ENCODE measurements at regions not wholly inside any gene's neighbourhood (a gene's known extent, or its start where the extent isn't known, plus 50 kb on each side); places are given as distances from the start of the nearest gene placed in this dataset.
A peak's percentile ranks its signal among the peaks of the same experiment; 100 is the strongest.

DNA sequence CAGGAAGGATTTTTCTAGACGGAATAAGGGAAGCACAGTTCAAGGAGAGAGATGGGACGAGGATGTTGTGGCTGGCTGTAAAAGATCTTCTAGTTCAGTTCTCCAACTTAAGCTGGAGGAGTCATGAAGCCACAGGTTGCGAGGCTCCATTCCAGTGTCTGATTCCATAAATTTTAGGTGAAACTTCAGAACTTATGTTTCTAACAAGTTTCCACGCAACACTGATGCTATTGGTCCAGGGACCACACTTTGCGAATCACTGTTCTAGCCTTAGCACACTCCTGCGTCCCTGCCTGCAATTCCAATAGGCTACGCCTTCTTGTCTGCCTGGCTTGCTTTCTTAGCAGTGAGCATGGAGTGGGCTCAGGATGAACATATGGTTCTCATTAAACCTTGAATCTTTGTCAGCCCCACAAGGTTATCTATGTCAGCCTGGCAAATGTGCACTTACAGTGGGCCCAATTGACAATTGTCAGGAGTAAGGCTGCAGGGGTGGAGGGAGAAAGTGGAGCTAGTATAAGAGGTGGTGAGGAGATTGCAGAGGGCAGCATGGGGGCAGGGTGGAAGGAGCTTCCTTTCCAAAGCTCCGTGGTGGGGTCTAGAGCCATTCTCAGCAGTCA is 438.1 kb upstream of the ST6GAL2 start:
- no peak for DNase-seq

DNA sequence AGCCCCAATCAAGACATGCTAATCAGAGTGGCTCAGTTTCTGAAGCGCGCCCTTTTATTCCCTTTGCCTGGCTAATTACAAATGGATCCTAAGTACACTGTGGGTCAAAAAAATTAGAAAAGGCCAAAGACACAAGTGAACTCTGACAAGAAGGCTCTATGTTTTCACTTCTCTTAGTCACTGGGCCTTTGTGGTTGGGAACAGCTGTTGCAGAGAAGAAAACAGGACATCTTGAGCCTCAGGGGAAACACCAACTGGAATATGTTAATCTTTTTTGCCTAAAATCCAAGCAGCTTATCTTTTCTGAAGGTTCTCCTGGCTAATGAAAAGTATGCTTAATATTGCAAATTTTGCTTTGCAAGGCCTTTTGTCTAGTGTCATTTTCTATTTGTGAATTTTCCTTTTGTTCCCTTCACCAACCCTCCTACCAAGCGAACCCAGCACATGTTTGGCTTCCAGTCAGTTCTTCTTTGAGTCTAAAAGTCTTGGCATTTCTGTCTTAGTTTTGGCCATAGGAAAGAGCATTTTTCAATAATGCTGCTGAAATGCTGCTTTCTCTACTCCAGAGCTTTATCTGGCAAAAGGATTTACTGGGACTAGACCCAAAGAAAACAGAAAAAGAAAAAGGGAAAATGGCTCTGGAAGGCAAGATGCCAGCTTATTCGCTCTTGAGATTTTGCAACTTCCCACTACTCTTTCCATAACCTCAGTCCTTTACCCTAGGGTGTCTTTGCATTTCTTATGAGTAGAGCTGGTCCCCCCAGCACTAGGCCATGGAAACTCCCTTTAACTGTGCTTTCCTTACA is 440.2 kb upstream of the ST6GAL2 start:
- DNase-seq = no peak

DNA sequence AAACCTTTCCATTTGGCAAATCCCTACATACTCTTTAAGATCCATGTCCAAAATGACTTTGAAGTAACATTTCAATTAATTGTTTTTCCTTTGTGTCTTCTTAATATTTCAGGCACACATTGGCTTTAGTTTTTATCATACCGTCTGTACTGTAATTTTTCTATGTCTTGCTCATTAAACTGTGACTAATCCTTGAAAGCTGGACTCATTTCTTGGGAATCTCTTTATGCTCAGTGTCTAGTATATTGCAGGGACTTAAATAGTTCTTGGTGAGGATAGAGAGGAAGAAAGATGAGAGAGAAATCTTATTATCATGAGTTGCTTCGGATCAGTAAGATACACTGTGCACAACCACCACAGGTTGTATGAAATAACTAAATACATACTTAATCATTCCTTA is 448.3 kb upstream of the ST6GAL2 start:
- DNase-seq = no peak

DNA sequence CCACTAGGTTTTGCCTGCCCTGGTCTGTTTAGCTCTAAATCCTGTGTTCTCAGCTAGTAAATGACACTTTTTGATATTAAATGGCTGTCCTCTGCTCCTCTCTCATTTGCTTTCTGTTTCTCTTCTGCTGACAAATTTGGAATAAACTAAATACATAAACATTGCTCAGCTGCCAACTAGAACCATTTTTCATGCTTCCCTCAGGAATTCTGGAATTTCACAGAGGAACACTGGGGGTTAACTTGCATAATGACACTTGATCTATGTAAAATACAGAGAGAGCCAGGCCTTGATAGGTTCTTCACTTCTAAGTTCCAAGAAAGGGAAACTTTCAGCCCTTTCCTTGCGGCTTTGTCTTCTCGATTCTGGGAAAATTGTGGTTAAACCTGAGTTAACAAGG is 450.6 kb upstream of the ST6GAL2 start:
- DNase-seq = no peak

DNA sequence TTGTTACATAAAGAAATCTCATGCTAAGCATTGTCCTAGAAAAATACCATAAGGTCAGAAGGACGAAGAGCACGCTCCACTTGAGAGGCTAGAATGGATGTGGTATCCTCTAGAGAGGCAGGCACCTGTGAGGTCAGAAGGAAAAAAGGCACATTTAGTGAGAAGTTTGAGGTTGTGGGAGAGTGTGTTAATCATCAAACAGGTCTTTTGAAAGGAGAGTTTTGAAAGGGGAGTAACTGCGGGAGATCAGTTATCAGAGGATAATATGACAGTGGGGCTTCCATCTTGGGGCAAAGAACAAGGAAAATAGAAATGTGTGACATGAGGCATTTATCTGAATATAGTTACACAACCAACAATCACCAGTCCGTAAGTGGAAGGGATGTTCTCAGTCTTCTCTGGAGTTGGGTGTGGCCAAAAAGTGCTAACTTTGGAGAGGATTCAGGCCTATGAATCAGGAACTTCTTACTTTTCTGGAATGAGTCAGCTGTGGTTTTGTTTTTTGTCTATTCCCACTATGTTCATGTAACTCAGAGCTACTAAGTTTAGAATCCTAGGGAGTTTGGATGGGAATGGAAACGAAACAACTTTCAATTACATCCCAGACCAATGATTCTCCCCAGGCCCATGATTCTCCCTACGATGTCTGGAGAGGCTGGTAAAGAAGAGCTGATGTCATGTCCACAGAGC is 451.4 kb upstream of the ST6GAL2 start:
- no peak for DNase-seq

DNA sequence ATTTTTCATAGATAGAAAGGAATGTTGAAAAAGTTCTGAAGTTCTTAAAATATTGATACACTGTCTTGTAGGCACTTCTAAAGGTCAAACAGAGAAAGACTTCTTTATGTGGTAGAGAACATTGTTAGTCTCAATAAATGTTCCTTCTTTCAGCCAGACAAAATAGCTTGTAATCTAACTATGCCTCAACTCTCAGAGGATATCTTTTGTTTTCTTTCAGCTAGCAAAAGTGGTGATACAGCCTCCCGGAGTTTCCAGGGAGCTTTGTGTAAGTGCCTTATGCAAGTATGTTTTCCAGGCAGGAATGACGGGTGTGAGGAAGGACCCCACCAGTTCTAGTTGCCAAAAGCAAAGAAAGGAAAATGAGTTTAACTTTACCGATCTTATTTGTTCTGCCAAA is 452.1 kb upstream of the ST6GAL2 start:
- DNase-seq = no peak

DNA sequence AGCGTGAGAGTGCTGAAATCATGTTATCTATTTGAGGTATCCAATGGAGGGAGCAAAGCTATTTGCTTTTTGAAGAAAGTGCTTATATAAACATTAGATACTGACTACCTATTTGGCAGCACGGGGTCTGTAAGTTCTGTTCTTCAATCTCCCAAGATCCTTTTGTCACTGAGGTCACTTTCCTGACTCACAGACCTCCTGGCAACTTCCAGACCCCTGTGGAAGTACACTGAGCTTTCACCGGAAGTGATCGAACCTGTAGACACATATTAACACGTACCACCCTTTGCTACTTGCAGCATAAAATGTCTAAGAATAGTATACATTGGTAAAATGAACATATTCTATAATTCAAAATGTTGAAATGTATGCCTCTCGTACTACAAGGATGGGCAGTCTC is 452.6 kb upstream of the ST6GAL2 start:
- no peak for DNase-seq

DNA sequence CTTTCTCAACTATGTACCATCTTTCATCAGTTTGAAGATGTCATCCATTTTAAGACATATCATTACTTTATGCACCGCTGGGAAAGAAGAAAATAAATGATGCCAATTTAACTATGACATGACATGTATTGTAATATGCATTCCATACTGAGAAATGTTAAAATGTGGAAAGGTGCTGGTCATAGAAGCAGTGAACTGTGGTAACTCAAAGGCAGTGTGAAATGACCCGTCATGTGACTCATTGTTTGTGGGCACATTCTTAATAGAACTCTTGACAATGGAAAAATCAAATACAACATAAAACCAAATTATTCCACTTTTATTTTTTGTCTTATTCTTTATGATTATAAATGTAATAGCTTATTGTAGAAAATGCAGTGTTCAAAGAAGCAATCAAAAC is 455.0 kb upstream of the ST6GAL2 start:
- DNase-seq = no peak

DNA sequence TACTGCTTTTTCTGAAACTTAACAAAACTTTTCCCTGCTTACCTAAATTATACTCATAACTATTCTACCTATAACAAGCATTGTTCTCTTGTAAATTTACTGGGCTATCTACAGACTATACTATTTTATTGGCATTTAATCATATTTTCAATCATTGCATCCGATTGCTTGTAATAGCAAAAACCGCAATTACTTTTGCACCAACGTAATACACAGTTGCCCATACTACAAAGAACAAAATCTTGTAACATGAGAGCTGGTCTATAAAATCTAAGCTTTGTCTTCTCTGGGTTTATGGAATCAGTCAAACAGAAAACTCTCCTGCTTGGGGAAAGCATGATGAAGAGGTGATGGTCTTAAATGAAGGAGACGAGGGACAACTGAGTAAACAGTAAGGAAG is 463.4 kb upstream of the ST6GAL2 start:
- DNase-seq = no peak

DNA sequence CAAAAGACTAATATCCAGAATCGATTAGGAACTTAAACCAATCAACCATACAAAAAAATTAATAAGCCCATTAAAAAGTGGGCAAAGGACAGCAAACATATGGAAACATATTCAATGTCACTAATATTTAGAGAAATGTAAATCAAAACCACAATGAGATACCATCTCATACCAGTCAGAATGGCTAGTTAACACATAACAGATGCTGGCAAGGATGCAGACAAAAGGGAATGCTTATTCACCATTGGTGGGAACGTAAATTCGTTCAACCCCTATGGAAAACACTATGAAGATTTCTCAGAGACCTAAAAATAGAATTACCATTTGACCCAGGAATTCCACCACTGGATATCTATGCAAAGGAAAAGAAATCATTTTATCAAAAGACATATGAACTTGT is 468.2 kb upstream of the ST6GAL2 start:
- no peak for DNase-seq

DNA sequence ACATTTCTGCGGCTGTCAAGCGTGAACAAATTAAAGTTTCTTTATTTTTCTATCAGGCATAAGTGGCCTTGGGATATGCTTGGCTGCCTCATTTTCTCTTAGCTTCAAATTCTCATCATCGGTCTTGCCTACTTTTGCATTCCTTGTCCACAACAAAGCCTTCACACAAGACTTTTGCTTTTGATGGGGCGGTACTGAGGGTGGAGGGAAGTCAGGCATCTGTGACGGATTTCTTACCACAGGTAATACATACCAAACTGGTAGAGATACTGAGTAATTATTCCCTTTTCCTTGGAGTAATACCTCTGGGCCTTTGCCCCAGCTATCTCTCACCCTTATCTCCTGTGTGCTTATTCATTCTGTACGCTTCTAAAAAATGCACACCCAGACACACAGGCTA is 468.3 kb upstream of the RGPD4 start:
- no peak for DNase-seq

DNA sequence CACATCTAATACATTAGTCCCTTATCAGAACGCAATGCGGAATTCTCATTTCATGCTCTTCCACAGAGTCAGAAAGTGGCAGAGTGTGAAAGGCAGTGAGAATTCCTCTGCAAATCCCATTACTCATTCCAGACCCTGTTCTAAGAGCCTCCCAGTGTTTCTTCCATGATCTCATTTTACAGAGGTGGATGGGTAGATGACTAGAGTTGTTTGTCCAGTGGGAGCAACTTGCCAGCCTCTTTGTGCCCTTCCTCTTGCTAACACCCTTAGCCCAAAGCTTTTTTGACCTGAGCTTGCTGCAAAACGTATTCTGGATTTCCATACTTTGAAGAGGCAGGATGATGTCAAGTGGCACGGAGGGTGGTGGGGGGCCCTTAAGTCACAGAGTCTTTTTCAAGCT is 467.7 kb upstream of the RGPD4 start:
- DNase-seq = no peak

DNA sequence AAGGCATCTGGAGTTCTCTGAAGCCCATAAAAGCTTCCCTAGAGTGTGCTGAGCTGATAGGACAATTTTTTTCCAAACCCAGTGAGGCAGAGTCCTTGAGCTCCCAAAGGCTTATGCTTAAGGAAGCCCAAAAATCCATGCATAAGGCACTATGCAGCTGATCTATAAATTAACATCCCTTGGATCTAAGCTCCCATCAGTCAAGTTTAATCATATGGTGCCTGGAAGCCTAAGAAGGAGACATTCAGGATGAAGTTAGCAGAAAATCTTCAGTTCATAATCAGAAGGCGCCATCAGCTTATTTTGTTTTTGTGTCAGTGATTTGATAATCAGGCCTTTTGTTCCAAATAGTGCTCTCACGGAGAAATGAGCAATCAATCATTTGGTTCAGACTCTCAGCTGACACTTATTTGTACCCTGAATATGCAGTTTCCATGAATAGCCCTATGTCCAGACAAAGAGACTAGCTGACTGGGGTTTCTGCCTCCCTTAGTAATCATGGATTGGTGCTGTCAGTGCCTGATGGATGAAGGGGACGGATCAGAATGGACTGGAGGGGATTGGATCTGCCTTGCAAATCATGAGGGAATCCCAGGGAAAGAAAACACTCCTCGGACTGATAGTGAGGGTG is 464.8 kb upstream of the RGPD4 start:
- DNase-seq = no peak

DNA sequence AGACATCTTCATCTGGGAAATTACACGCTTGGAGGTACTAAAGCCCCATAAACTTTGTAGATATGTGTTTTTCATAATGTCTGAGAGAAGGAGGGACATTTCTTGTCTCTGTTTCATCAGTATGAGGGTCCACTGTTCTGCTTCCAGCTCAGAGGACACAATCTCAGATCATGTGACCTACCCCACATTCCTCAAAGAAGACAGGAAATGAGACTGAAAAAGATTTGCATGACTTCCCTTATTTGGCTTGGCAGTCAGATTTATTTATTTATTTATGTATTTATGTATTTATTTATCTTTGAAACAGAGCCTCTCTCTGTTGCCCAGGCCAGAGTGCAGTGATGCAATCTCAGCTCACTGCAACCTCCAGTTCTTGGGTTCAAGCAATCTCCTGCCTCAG is 463.7 kb upstream of the RGPD4 start:
- no peak for DNase-seq

DNA sequence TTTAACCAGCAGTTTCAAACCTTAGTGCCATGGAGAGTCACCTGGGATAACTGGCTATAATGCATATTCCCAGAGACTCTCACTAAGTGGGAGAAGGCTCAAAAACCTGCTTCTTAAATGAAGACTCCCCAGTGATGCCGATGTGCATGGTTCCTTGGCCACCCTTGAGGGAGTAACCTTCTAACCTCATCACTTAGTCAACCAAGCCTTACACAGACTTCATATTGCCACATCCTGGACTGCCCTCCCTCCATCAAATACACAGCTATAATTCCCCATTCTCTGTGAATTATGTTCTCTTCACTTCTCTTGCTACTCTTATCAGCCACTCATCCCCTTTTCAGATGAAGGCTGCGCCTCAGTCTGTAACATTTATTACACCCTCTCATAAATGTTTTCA is 462.9 kb upstream of the RGPD4 start:
- DNase-seq = no peak

DNA sequence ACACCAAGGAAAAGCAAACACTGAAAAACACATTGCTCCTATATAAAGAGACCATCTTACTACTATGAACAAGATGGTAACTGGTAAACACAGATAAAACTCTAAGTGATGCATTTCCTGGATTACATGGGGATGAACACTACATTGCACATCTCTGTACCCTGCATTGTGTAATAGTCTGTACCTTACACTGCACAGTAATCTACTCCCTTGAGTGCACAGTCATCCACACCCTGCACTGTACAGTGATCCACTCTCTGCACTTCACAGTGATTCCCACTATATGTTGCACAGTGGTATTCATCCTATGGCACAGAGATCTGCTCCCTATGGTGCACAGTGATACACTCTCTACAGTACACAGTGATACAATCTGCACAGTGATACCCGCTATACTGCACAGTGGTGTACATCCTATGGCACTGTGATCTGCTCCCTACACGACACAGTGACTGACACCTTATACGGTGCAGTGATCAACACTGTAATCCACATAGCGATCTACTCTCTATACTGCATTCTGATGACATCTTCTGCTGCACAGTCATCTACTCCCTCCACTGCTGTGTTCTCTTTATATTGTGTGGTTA is 462.2 kb upstream of the RGPD4 start:
- no peak for DNase-seq

DNA sequence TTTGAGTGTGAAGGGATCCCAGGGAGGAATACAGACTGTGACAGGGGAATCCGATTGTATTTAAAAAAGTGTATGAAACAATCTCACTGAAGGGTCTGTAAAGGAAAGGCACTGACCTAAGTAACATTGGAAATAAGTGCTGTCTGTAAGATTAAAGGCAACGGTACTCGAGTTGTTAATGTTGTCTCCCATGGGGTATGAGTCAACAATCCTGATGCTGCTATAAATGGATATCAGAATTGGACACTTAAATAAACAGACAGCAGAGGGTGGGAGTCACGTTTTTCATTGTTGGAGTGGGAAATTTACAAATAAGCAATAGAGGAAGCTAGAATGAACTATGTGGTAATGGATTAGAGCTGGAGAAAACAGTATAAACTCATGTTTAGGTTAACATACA is 452.4 kb upstream of the RGPD4 start:
- no peak for DNase-seq

DNA sequence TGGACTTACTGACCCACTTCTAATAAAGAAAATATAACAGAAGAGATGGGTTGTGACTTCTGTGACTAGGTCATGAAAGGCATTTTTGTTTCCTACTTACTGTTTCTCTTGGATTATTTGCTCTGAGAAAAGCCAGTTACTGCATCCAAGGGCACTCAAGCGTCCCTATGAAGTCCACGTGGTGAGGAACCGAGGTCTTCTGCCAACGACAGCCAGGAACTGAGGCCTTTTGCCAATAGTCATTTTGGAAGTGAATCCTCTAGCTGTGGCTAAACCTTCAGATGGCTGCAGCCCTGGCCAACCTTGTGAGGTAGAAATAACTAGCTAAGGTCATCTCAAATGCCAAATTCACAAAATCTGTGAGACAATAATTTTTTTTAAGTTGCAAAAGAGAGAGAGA is 449.8 kb upstream of the RGPD4 start:
- DNase-seq = no peak

DNA sequence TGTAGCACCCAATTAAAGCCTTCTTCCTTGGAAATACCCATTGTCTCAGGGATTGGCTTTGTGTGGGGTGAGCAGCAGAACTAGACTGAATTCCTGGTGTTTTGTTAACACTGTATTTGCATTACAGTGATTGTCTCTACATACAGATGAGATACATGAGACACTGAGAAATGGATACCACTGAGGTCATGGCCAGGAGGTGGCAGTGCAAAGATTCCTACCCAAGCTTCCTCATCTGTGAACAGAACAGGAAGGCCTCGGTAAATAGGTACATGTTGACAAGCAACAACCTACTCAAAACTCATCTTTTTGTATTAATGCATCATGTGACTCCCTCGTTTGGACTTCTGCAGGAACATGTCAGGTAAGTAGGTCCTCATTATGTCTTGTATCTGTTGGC is 445.8 kb upstream of the RGPD4 start:
- peak in 1 of 2 experiments; percentile 1 for DNase-seq

DNA sequence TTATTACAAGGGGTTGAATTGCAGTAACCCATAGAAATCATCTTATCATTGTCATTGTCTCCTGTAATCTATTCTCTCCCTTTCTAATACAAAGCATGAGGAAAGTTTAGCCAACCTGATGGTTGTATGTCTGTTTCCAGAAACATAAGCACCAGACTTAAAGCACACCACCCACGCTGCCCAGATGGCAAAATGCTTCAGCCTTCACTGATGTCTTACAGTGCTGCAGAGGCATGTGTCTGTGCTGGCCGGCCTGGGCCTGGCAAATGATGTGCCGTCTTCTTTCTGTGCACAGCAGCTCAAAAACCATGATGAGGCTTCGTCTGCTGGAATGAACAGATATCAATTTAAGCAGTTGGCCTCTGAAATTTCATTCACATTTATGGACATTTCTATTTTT is 443.0 kb upstream of the RGPD4 start:
- no peak for DNase-seq

DNA sequence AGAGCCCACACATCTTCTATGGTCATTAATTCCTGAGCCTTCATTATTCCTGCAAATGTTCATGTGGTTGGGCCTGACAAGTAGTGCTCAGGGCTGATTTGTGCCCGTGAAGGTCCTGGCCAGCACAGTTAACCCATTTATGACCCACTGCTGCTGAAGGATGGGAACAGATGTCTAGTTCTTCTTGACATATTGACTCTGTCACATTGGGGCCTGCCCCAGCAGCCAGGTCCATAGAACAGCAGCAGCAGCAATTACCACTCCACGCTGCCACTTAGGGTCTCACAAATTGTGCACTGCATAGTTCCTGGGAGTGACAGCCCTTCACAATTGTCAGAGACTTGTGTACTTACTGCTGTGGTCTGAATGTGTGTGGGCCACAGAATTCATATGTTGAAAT is 442.3 kb upstream of the RGPD4 start:
- DNase-seq = no peak

DNA sequence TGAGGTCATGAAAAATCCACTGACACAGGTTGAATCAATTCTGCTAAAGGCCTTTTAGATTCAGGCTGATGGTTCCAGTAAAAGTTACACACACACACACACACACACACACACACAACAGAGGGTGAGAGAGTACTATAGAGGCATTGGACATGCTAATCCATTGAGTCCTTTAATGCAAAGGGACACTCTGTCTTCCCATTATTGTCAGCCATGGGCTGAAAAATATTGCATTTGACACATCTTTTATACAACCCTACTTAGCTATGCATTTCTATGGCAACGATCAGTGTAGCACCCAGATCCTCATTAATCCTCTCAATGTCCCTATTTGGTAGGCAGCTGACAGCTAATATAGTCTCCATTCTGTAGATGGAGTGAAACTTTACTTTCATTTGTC is 440.8 kb upstream of the RGPD4 start:
- no peak for DNase-seq

DNA sequence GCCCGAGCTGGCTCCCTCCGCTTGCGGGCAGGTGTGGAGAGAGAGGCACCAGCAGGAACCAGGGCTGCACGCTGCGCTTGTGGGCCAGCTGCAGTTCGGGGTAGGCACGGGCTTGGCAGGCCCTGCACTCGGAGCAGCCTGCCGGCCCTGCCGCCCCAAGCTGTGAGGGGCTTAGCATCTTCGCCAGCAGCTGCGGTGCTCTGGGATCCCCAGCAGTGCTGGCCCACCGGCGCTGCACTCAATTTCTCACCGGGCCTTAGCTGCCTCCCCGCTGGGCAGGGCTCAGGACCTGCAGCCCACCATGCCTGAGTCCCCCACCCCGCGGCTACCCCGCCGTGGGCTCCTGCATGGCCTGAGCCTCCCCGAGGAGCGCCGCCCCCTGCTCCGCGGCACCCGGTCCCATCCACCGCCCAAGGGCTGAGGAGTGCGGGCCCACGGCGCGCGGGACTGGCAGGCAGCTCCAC is 434.4 kb upstream of the RGPD4 start:
- DNase-seq = no peak
